SK-N-SH (cell line): ENCODE measurements at regions not wholly inside any gene's neighbourhood (a gene's known extent, or its start where the extent isn't known, plus 50 kb on each side); places are given as distances from the start of the nearest gene placed in this dataset.

ENCODE experiments used
- CTCF ChIA-PET: fragments of 300-600, 350-600 bp; formaldehyde crosslinking; extraction: SDS; loops from one replicate; lab custom pipeline; 2021; lab: Yijun Ruan, JAX
- POLR2A ChIA-PET: fragments of 350-600 bp; sonication (Branson Sonifier 250); formaldehyde crosslinking; extraction: SDS; loops from one replicate; lab custom pipeline; 2020; ENCODE audit warnings: antibody characterized with exemption, inconsistent platforms; lab: Yijun Ruan, JAX
- DNase-seq: peaks from one replicate; pipeline ENCODE4 v3.0.0; 2012
- H2AFZ ChIP-seq: fragments of 200-600 bp; sonication (generic); 2 replicates; pipeline ENCODE4 v1.8.1; 2016; ENCODE audit warnings: antibody characterized with exemption, mild to moderate bottlenecking, low read depth
- H3F3A ChIP-seq: fragments of 200-600 bp; sonication (generic); replicated peaks from 2 replicates; pipeline ENCODE3; 2016; ENCODE audit warnings: antibody characterized with exemption, mild to moderate bottlenecking; ENCODE audit not compliant: insufficient read depth
- H3K27ac ChIP-seq, 2 experiments: fragments of 200-500 bp in 1 of 2; fragments of 200-600 bp in 1 of 2; sonication (Bioruptor generic) in 1 of 2; sonication (generic), shearing (Covaris generic) in 1 of 2; 2 replicates each; pipeline versions ENCODE4 v1.5.1 to v1.6.1; 2014 to 2016; ENCODE audit warnings: low read depth in 2 of 2, inconsistent platforms in 1 of 2, low read length in 1 of 2, mild to moderate bottlenecking in 1 of 2, mixed read lengths in 1 of 2
- H3K27me3 ChIP-seq: fragments of 200-600 bp; sonication (generic), shearing (Covaris generic); 2 replicates; pipeline ENCODE4 v1.6.1; 2016; ENCODE audit warnings: mixed run types; ENCODE audit not compliant: insufficient read depth
- H3K36me3 ChIP-seq, 2 experiments: fragments of 200-500 bp in 1 of 2; fragments of 200-600 bp in 1 of 2; sonication (Bioruptor generic) in 1 of 2; sonication (generic) in 1 of 2; replicated peaks in 1 of 2; 2 replicates each; pipeline versions ENCODE3 to v1.5.1; 2014 to 2016; ENCODE audit warnings: low read length in 1 of 2, mild to moderate bottlenecking in 1 of 2; ENCODE audit not compliant: insufficient read depth in 2 of 2, control insufficient read depth in 1 of 2
- H3K4me1 ChIP-seq, 2 experiments: fragments of 200-500 bp in 1 of 2; fragments of 200-600 bp in 1 of 2; sonication (Bioruptor generic) in 1 of 2; sonication (generic), shearing (Covaris generic) in 1 of 2; 2 replicates each; pipeline versions ENCODE4 v1.5.1 to v1.6.1; 2014 to 2016; ENCODE audit warnings: low read depth in 1 of 2, low read length in 1 of 2, mixed run types in 1 of 2; ENCODE audit not compliant: insufficient read depth in 2 of 2, control insufficient read depth in 1 of 2
- H3K4me2 ChIP-seq: fragments of 200-600 bp; sonication (generic), shearing (Covaris generic); 2 replicates; pipeline ENCODE4 v1.6.1; 2017; ENCODE audit warnings: mixed run types
- H3K4me3 ChIP-seq, 2 experiments: fragments of 200-500 bp in 1 of 2; fragments of 200-600 bp in 1 of 2; sonication (Bioruptor generic) in 1 of 2; sonication (generic), shearing (Covaris generic) in 1 of 2; 2 replicates each; pipeline versions ENCODE4 v1.5.1 to v1.8.1; 2014 to 2016; ENCODE audit warnings: low read depth in 2 of 2, inconsistent platforms in 1 of 2, low read length in 1 of 2, mild to moderate bottlenecking in 1 of 2, mixed read lengths in 1 of 2, moderate library complexity in 1 of 2
- H3K79me2 ChIP-seq: fragments of 200-600 bp; sonication (generic); 2 replicates; pipeline ENCODE4 v1.8.1; 2017; ENCODE audit warnings: mild to moderate bottlenecking; ENCODE audit not compliant: insufficient read depth
- H3K9ac ChIP-seq: fragments of 200-600 bp; sonication (generic); 2 replicates; pipeline ENCODE4 v1.6.1; 2017; ENCODE audit warnings: mixed run types
- H3K9me2 ChIP-seq: fragments of 200-600 bp; sonication (generic); 2 replicates; pipeline ENCODE4 v1.6.1; 2017; ENCODE audit warnings: mixed run types
- H3K9me3 ChIP-seq: fragments of 200-600 bp; sonication (generic); 2 replicates; pipeline ENCODE4 v1.6.1; 2017; ENCODE audit warnings: mixed run types, mild to moderate bottlenecking, moderate library complexity
- H4K20me1 ChIP-seq: fragments of 200-600 bp; sonication (generic); 2 replicates; pipeline ENCODE4 v1.6.1; 2017; ENCODE audit warnings: mild to moderate bottlenecking, mixed run types; ENCODE audit not compliant: insufficient read depth
- CHD2 ChIP-seq: fragments of 150-350 bp; IDR thresholded peaks from 2 replicates; pipeline ENCODE4 v1.6.1; 2018; ENCODE audit warnings: low read length; ENCODE audit not compliant: partially characterized antibody
- ELF1 ChIP-seq: IDR thresholded peaks from 2 replicates; pipeline ENCODE4 v1.4.0; 2012
- EZH2phosphoT487 ChIP-seq: fragments of 200-600 bp; sonication (generic); IDR thresholded peaks from 2 replicates; pipeline ENCODE4 v1.6.1; 2017; ENCODE audit warnings: low read depth, mixed run types, mild to moderate bottlenecking, antibody characterized with exemption, moderate library complexity, borderline replicate concordance
- FOXJ3 ChIP-seq: sonication (generic); formaldehyde crosslinking; IDR thresholded peaks from 2 replicates; pipeline ENCODE4 v1.5.1; 2020; ENCODE audit warnings: mild to moderate bottlenecking, missing genetic modification reagents
- FOXM1 ChIP-seq: IDR thresholded peaks from 2 replicates; pipeline ENCODE4 v1.4.0; 2012; ENCODE audit warnings: low read depth, mild to moderate bottlenecking
- GABPA ChIP-seq: IDR thresholded peaks from 2 replicates; pipeline ENCODE4 v1.4.0; 2012; ENCODE audit warnings: low read depth, mild to moderate bottlenecking
- GATA2 ChIP-seq: sonication (generic); formaldehyde crosslinking; IDR thresholded peaks from 2 replicates; pipeline ENCODE4 v1.5.0; 2020; ENCODE audit warnings: mild to moderate bottlenecking, missing genetic modification reagents
- MAX ChIP-seq: IDR thresholded peaks from 2 replicates; pipeline ENCODE4 v1.4.0; 2012; ENCODE audit warnings: low read depth
- NRF1 ChIP-seq: IDR thresholded peaks from 2 replicates; pipeline ENCODE4 v1.6.1; 2012; ENCODE audit warnings: low read depth, mild to moderate bottlenecking, low read length
- PBX3 ChIP-seq: IDR thresholded peaks from 2 replicates; pipeline ENCODE4; 2012
- REST ChIP-seq: IDR thresholded peaks from 2 replicates; pipeline ENCODE4 v1.6.1; 2012; ENCODE audit warnings: mild to moderate bottlenecking, low read depth, low read length, moderate library complexity
- RFX5 ChIP-seq: IDR thresholded peaks from 2 replicates; pipeline ENCODE4 v1.6.1; 2012; ENCODE audit warnings: mild to moderate bottlenecking, improper control_type of control experiment, low read length
- TAF1 ChIP-seq: IDR thresholded peaks from 2 replicates; pipeline ENCODE4 v1.6.1; 2012; ENCODE audit warnings: low read depth, mild to moderate bottlenecking, low read length, moderate library complexity, borderline replicate concordance
- USF1 ChIP-seq: IDR thresholded peaks from 2 replicates; pipeline ENCODE4 v1.4.0; 2012; ENCODE audit warnings: low read depth, borderline replicate concordance
- YY1 ChIP-seq: IDR thresholded peaks from 2 replicates; pipeline ENCODE4 v1.4.0; 2012; ENCODE audit warnings: low read depth, mild to moderate bottlenecking
- ZBTB33 ChIP-seq: IDR thresholded peaks from 2 replicates; pipeline ENCODE4 v1.4.0; 2012; ENCODE audit warnings: low read depth, borderline replicate concordance
- WGBS: methylation state at CpG from one replicate; pipeline ENCODE4 v1.1.6; 2017; ENCODE audit warnings: low lambda C conversion rate; 5-methylcytosine and 5-hydroxymethylcytosine counted together

- no peak overlapping the region for H3K9ac ChIP-seq
- no peak for DNase-seq
- no peaks in the 10 kb centered on the region for H3K4me1 ChIP-seq
- no peaks in the 10 kb centered on the region for H3K9me3 ChIP-seq
- no peak overlapping the region for H3K27ac ChIP-seq
- POLR2A ChIA-PET, result no interaction called here
- H3K4me3 ChIP-seq, result no peak overlapping the region
- H3K4me2 ChIP-seq, result no peak overlapping the region
- H3F3A ChIP-seq, result no peaks in the 10 kb centered on the region
- no peaks in the 10 kb centered on the region for H4K20me1 ChIP-seq
- no peak for TF ChIP-seq ELF1
- no peak for TF ChIP-seq GABPA
- no peak for TF ChIP-seq YY1
- TF ChIP-seq FOXM1, result no peak
- no peak for TF ChIP-seq FOXJ3 (CRISPR knock-in tag)
- TF ChIP-seq RFX5, result no peak
- no peak for TF ChIP-seq EZH2phosphoT487
- TF ChIP-seq NRF1, result no peak
- no peak for TF ChIP-seq GATA2 (CRISPR knock-in tag)
- no peak for TF ChIP-seq CHD2
- no peak for TF ChIP-seq USF1
- TF ChIP-seq TAF1, result no peak
- no peak for TF ChIP-seq ZBTB33
- TF ChIP-seq REST, result no peak
- TF ChIP-seq PBX3, result no peak
- no peak for TF ChIP-seq MAX
- TF ChIP-seq, all 33 proteins: peak for 0
- Histone ChIP-seq H2AFZ (no peak overlapping the region), H3K36me3 (no peaks in the 10 kb centered on the region), H3K27me3 (no peaks in the 10 kb centered on the region), H3K79me2 (no peaks in the 10 kb centered on the region), H3K9me2 (no peaks in the 10 kb centered on the region)
- 73% methylated on average over 5 of the region's 5 CpGs for WGBS
- CTCF ChIA-PET, result interaction anchor here (0.9 to 1.3 kb wide), 3 partner anchors 22 to 491 kb away, joined by 3 to 5 read pairs (median 4); no protein-coding TSS in a partner anchor
Observed at GRCh38 chr1:117262976-117263375, 52.2 kb upstream of the VTCN1 start.
